ENCODE measurements at regions not wholly inside any gene's neighbourhood (a gene's known extent, or its start where the extent isn't known, plus 50 kb on each side); places are given as distances from the start of the nearest gene placed in this dataset.

DNA sequence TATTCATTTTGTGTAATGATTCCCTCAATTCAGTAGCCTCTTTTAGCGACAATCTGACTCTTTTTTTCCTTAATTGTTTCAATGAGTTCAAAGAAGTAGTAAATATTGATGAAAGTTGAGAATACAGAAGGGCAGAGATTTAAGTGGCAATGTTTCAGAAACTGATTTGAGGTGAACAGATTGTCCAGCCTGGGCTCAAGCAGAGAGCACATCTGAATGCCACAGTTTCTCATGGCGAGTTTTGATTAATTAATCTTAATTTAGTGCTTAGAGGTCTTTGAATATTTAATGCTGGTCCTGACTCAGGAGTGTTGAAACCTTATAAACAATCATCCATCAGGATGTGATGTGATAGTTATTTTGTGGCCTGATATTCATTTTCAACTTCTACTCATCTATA, 890.7 kb upstream of the SLITRK6 start:
- Mint-ChIP-seq H3K27ac (no peak overlapping the region), H3K9me3 (no peaks in the 10 kb centered on the region), H3K4me1 (no peaks in the 10 kb centered on the region), H3K27me3 (ENCODE audit: insufficient read depth, low read depth) (no peaks in the 10 kb centered on the region), H3K36me3 (no peaks in the 10 kb centered on the region), H3K4me3 (no peak overlapping the region)
- Histone ChIP-seq H3K9ac (no peak overlapping the region), H3K9me3 (ENCODE audit: low read depth) (no peaks in the 10 kb centered on the region), H4K20me1 (ENCODE audit: low read depth) (no peaks in the 10 kb centered on the region), H3K27ac (no peak overlapping the region), H3K79me2 (ENCODE audit: low read depth) (no peaks in the 10 kb centered on the region), H3K36me3 (no peaks in the 10 kb centered on the region), H3K4me3 (no peak overlapping the region), H3K4me2 (no peak overlapping the region), H3K27me3 (no peaks in the 10 kb centered on the region), H2AFZ (replicated peaks) (no peak overlapping the region), H3F3A (ENCODE audit: low read depth) (no peaks in the 10 kb centered on the region), H3K4me1 (no peaks in the 10 kb centered on the region)
- TF ChIP-seq EZH2phosphoT487 (IDR thresholded peaks at IDR 0.05) (no peak), EZH2 (IDR thresholded peaks at IDR 0.05) (no peak), CTCF (IDR thresholded peaks at IDR 0.05) (no peak)
- no peak for DNase-seq (ENCODE audit: low spot score)

- no peaks in the 10 kb centered on the region for H3K4me1 ChIP-seq
- no peak overlapping the region for H3K4me2 ChIP-seq
- no peaks in the 10 kb centered on the region for H4K20me1 ChIP-seq (ENCODE audit: low read depth)
- no peaks in the 10 kb centered on the region for H3K79me2 ChIP-seq (ENCODE audit: low read depth)
- H3K27me3 ChIP-seq: no peaks in the 10 kb centered on the region
- no peak for DNase-seq (ENCODE audit: low spot score)
- Mint-ChIP-seq H3K9me3 (peaks cover 2% of the 10 kb centered on the region), H3K4me1 (no peaks in the 10 kb centered on the region), H3K27ac (no peak overlapping the region), H3K27me3 (ENCODE audit: insufficient read depth, low read depth) (no peaks in the 10 kb centered on the region), H3K4me3 (no peak overlapping the region), H3K36me3 (no peaks in the 10 kb centered on the region)
- no peak overlapping the region for H2AFZ ChIP-seq (replicated peaks)
- H3K27ac ChIP-seq: no peak overlapping the region
- no peak overlapping the region for H3K4me3 ChIP-seq
- no peaks in the 10 kb centered on the region for H3F3A ChIP-seq (ENCODE audit: low read depth)
- no peaks in the 10 kb centered on the region for H3K36me3 ChIP-seq
- TF ChIP-seq CTCF (IDR thresholded peaks at IDR 0.05) (no peak), EZH2phosphoT487 (IDR thresholded peaks at IDR 0.05) (no peak), EZH2 (IDR thresholded peaks at IDR 0.05) (no peak)
- no peaks in the 10 kb centered on the region for H3K9me3 ChIP-seq (ENCODE audit: low read depth)
- H3K9ac ChIP-seq: no peak overlapping the region
These were observed 893.1 kb upstream of the SLITRK6 start for GRCh38 chr13:86692291-86692690.

GRCh38 chr13:86710013-86710412, 910.8 kb upstream of the SLITRK6 start:
- H3K27me3 Mint-ChIP-seq (ENCODE audit: insufficient read depth, low read depth): no peaks in the 10 kb centered on the region

More at GRCh38 chr13:86710013-86710412, 910.8 kb upstream of the SLITRK6 start:
- Histone ChIP-seq H3K79me2 (ENCODE audit: low read depth) (no peaks in the 10 kb centered on the region), H3K36me3 (no peaks in the 10 kb centered on the region), H3K4me3 (no peak overlapping the region), H3K9ac (no peak overlapping the region), H3K9me3 (ENCODE audit: low read depth) (no peaks in the 10 kb centered on the region), H2AFZ (replicated peaks) (no peak overlapping the region), H4K20me1 (ENCODE audit: low read depth) (no peaks in the 10 kb centered on the region), H3K4me2 (no peak overlapping the region), H3K27me3 (no peaks in the 10 kb centered on the region), H3F3A (ENCODE audit: low read depth) (no peaks in the 10 kb centered on the region), H3K4me1 (no peaks in the 10 kb centered on the region), H3K27ac (no peak overlapping the region)
- Mint-ChIP-seq H3K36me3 (no peaks in the 10 kb centered on the region), H3K9me3 (no peaks in the 10 kb centered on the region), H3K4me3 (no peak overlapping the region), H3K27ac (no peak overlapping the region), H3K4me1 (no peaks in the 10 kb centered on the region)
- no peak for DNase-seq (ENCODE audit: low spot score)
- no peak for TF ChIP-seq EZH2phosphoT487 (IDR thresholded peaks at IDR 0.05)
- no peak for TF ChIP-seq CTCF (IDR thresholded peaks at IDR 0.05)
- TF ChIP-seq EZH2 (IDR thresholded peaks at IDR 0.05): no peak

Data from neural progenitor cell (in vitro differentiated cells).